Activated gamma-delta T cell treated with Interleukin-2 at 50 U/mL for 16 hours (primary cell): ENCODE measurements at regions not wholly inside any gene's neighbourhood (a gene's known extent, or its start where the extent isn't known, plus 50 kb on each side); places are given as distances from the start of the nearest gene placed in this dataset.
"Not testable (repeated sequence)": the region's sequence is repeated elsewhere in the genome, so short reads cannot be mapped to it uniquely, and the experiment has no call there.

Experiments
- DNase-seq: peaks from one replicate; pipeline ENCODE4 v3.0.0-alpha.2; 2020

DNA sequence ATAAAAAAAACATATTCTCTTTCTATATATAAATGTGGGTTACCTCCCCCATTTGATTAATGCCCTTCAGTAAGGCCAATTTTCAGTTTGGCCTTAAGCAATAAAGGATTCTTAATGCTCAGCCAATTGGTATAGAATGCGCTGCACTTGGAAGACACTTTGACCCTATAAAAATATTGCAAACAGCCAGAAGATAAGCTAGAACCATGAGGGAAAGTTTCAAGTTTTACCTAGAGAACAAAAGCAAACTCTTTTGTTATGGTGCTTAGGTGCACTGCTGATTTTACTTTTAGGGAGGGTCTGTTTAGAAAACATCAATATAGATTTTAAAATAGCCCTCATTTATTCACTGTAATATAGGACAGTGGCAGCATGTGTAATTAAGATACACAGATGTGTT, 251.6 kb upstream of the SLC16A7 start:
- no peak for DNase-seq

GRCh38 chr12:59329462-59329861, 266.4 kb upstream of the SLC16A7 start:
- DNase-seq = no peak

GRCh38 chr12:59328395-59329075, 267.3 kb upstream of the SLC16A7 start:
- not testable (repeated sequence) for DNase-seq

DNA sequence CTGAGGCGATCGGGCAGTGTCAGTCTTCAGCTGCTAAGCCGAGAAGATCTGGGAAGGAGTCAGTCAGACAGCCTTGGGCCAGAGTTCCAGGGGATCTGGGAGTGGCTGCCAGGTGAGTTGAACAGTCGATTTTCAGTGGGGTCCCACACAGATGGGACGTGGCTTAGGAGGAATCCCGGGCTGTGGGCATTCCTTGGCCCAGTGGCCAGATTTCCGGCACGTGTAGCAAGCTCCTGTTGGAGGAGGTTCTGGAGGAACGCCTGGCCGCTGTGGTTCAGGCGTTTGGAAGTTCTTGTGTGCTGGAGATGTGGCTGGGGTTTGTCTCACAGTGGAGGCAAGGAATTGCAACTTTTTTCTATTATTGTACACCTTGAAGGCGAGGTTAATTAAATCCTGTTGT, 269.4 kb upstream of the SLC16A7 start:
- DNase-seq = not testable (repeated sequence)

DNA sequence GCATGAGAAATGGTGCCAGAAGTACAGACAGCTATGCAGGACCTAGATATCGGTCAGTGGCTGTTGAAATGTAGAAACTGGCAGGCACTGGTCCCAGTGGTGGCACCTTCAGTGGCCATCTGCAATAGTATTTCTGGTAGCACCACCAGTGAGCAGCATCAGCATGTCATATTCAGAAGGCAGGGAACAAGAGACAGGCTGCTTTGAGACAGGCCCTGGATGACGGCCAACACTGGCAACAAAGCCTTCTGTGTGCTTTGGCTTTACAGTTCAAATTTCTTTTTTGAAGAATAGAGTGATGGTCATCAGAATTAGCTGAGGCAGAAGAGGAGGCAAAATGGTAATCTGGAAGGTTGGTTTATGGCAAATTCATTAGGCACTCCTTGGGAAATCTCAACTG, 273.4 kb upstream of the SLC16A7 start:
- no peak for DNase-seq

DNA sequence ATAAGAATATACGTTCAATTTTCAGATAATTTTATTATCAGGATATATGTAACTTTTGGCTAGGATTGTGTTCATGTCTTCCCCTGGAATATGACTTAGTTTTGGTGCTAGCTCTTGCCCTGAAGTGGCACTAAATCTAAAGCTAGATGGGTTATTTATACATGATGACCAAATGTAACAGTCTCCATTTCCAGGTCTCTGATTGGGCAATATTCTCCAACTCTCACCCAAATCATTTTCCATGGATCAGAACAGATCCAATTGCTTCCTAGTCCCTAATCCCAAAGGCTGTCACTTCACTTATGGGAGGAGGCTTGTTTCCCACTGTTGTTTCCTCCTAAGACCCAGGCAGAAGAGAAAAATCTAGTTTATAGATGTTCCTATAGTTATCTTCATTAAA, 274.6 kb upstream of the SLC16A7 start:
- no peak for DNase-seq

- DNase-seq = no peak
Observed at GRCh38 chr12:59320112-59320511, 275.7 kb upstream of the SLC16A7 start.

DNA sequence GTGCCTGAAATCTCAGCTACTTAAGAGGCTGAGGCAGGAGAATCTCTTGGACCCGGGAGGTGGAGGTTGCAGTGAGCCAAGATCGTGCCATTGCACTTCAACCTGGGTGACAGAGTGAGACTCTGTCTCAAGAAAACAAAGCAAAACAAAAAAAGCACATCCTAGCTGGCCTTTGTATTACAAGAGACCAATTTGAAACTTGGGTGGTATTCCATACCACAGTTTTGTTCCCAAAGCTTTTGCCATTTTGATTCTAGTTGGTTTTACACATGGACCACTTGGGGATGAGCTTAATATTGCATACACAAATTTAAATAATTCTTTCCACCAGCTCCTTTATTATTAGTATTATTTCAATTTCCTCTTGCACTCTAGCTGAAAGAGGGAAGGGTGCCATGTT, 276.9 kb upstream of the SLC16A7 start:
- no peak for DNase-seq

DNA sequence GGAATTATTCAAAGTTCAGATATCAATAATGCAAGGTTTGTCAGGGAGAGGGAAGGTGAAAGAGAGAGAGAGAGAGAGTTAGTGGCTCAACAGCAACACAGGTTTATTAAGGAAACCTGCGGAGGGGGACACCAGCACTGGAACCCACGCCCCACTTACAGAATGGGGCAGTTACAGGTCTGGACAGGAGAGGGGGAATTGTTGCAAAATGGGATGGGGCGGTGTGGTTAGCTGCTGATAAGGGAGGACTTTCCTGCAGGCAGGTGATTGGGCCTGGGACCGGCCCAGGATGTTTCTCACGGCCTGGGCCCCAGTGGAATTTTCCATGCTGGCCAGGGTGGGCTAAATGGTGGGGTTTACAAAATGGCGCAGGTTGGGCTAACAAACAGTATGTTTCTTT, 278.2 kb upstream of the SLC16A7 start:
- no peak for DNase-seq

DNA sequence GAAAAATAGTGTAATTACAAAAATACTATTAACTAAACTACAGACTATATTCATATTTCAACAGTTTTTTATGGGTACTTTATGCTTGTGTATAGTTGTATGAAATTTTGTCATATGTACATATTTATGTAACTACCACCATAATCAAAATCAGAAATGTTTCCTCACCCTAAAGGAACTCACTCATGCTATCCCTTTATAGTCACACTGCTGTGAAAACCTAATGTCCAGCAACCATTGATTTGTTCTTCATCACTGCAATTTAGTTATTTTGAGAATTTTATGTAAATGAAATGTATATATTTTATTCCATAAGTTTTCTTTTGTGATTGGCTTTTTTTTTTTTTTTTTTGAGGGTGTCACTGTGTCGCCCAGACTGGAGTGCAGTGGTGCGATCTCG, 278.9 kb upstream of the SLC16A7 start:
- no peak for DNase-seq

- not testable (repeated sequence) for DNase-seq
Observed at GRCh38 chr12:59316354-59316753, 279.5 kb upstream of the SLC16A7 start.

DNA sequence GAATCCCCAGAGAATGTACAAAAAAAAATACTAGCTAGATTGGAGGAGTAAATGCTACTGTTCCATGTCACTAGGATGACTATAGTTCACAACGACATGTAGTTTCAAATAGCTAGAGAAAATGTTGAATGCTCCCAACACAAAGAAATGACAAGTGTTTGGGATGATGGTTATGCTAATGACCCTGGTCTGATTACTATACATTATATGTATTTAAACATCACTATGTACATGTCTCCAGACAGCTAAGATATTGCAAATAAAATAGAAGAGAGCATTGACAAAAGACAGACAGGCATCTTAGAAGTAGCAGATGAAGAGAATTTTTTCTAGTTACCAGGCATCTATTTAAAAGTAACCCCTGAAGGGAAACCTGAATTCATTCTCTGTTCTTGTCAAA, 281.6 kb upstream of the SLC16A7 start:
- no peak for DNase-seq

DNA sequence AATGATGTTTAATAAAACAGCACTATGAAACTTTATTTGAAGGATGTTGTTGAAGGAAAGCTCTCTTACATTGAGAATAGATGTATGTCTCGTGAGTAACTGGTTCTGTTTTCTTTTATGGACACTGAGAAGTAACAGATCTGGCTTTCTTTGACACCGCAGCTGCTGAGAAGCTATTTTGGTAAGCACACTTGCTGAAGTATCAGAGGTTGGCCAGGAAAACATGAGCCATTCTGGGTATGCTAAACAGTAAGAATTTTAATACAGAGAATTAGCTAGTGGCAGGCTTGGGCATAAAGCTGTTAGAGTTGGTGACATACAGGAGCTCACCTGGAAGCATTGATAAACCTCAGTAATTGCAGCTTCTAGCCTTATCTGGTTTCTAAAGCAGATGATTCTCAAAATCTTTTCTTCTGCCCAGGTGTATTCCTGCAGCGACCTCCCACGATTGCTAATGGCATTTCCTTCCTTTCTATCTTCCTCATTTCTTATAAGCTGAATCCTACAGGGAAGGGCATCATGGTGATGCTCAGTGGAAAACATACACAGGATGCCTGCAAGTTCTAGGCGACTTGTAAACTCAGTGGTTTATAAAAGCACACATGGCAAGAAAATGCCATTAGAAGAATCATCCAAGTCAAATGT, 291.6 kb upstream of the SLC16A7 start:
- no peak for DNase-seq

GRCh38 chr12:59298296-59298695, 297.5 kb upstream of the SLC16A7 start:
- no peak for DNase-seq

DNA sequence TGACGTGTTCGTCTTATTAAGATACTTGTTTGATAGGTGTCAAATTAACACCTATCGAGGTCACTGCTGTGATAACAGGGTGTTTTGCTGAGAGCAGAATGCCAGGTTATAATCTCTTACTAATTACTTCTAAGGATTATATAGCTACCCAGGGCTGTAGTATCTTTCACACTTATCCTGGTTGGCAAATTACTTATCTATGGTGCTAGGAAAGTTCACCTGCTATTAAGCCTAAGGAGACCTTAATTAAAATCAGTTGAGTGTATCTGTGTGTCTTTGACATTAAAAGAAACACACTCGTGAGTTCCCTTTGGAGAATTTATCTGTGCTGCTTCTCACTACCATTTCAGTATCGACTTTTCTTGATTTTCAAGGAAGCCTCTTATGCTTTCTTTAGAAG, 301.6 kb upstream of the SLC16A7 start:
- DNase-seq = no peak

DNA sequence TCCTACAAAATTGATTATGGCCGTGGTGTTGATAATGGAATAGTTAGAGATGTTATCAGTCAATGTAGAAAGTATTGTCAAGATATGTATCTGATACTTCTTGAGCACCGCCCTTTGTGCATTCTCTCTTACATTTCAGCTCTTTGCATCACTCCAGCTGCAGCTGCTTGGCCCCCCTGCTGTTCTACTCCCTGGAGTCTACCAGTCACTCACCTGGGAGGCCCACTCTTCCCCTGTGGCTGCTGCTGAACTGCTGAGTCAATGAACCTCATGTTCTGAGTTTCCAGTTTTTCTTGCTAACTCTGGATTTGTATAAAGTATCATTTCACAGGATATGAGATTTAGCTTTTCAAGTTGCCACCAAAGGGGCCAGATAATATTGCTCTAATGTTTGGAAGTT, 312.8 kb upstream of the SLC16A7 start:
- DNase-seq = no peak

DNA sequence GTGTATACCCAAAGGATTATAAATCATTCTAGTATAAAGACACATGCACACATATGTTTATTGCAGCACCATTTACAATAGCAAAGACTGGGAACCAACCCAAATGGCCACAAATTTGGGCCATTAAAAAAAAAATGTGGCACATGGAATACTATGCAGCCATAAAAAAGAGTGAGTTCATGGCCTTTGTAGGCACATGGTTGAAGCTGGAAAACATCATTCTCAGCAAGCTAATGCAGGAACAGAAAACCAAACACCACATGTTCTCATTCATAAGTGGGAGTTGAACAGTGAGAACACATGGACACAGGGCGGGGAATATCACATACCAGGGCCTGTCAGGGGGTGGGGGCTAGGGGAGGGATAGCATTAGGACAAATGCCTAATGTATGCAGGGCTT, 322.3 kb upstream of the SLC16A7 start:
- not testable (repeated sequence) for DNase-seq

- no peak for DNase-seq
Observed at GRCh38 chr12:59268295-59268809, 327.5 kb upstream of the SLC16A7 start.

GRCh38 chr12:59260202-59260601, 335.6 kb upstream of the SLC16A7 start:
- DNase-seq = no peak

DNA sequence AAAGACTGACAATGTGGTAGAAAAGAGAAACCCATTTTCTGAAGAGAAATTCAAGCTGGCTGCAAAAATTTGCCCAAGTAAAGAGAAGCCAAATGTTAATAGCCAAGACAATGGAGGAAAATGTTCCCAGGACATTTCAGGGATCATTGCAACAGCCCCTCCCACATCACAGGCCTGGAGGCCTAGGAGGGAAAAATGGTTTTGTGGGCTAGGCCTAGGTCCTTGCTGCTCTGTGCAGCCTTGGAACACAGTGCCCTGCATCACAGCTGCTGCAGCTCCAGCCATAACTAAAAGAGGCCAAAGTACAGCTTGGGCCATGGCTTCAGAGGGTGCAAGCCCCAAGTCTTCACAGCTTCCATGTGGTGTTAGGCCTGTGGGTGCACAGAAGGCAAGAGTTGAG, 332.4 kb upstream of the LRIG3 start:
- no peak for DNase-seq

- no peak for DNase-seq
Observed at GRCh38 chr12:59250766-59251165, 330.5 kb upstream of the LRIG3 start.

DNA sequence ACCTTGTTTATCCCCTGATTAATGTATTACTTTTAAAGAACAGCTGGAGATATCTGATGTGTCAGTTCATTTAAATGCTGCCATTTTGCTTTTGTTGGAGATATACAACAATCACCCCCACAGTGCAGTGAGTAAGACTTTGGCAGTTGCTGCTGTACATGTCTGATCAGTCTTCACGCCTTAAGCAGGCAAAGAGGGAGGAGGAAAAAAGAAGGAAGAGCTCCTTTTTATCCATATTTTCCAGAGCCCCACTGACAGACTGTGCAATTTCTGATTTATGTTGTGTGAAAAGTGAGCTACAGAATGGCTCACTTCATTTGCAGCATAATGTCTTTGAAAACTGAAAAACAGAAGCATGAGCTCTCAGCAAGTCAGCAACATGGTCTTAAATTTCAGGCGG, 319.7 kb upstream of the LRIG3 start:
- no peak for DNase-seq

DNA sequence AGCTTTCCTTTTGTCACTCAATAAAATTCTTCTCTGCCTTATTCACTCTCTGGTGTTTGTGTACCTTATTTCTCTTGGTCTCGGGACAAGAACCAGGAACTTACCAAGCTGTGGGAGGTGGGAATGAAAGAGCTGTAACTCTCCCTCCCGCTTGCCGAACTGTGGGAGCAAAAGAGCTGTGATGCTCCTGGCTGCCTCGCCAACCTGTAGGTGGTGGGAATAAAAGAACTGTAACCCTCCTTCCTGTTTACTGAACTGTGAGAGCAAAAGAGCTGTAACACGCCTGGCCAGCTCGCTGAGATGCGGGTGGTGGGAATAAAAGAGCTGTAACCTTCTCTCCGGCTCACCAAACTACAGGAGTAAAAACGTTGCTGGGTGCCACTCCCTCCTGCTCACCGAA, 314.1 kb upstream of the LRIG3 start:
- DNase-seq = no peak

DNA sequence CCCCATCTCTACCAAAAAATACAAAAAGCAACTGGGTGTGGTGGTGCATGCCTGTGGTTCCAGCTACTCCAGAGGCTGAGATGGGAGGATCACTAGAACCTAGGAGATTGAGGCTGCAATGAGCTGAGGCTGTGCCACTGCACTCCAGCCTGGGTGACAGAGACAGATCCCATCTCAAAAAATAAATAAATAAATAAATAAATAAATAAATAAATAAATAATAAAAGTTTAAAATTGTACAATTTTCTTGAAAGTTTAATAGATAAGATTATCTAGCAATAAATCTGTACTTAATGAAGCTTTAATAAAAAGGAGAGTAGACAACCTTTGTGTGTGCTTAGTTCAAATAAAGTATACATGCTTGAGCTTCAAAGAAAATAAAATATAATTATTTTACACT, 310.0 kb upstream of the LRIG3 start:
- DNase-seq = no peak

DNA sequence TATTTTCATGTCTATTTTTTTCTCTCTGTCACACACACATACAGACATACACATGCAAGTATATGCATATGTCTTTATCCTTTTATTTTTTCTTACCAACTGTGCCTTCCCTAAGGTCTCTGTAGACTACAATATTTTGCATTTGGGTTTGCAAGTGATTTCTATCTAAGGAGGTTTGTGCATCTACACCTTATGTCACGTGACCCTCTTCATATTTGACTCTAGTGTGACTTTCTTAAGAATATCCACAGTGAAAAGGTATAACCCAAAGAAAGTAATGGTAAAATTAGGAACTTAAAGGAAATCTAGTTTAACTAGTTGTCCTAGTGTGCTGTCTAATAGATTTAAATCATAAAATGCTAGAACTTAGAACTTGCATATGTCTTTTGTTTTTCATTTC, 298.8 kb upstream of the LRIG3 start:
- DNase-seq = no peak
